Prostate gland (tissue), 2 donors: ENCODE measurements at regions not wholly inside any gene's neighbourhood (a gene's known extent, or its start where the extent isn't known, plus 50 kb on each side); places are given as distances from the start of the nearest gene placed in this dataset.

Experiments
- POLR2AphosphoS5 ChIP-seq: sonication (generic); formaldehyde crosslinking; IDR thresholded peaks from one replicate; pipeline ENCODE4 v1.6.1; 2017; ENCODE audit warnings: antibody characterized with exemption
- TF ChIP-seq, protein P1 (sequence below), 4 experiments: fragments of 200-600 bp in 2 of 4; fragments of 450-650 bp in 2 of 4; sonication (generic) in 2 of 4; IDR thresholded peaks; 1 replicate in 3 of 4; 2 replicates in 1 of 4; pipeline ENCODE4 v1.5.1; 2016 to 2019; ENCODE audit warnings: antibody characterized with exemption in 4 of 4, mild to moderate bottlenecking in 2 of 4, moderate library complexity in 2 of 4

GRCh38 chr5:82375488-82376244 lies 97.5 kb upstream of the RPS23 start:
- TF ChIP-seq POLR2AphosphoS5, result no peak
- TF ChIP-seq, protein P1, sequence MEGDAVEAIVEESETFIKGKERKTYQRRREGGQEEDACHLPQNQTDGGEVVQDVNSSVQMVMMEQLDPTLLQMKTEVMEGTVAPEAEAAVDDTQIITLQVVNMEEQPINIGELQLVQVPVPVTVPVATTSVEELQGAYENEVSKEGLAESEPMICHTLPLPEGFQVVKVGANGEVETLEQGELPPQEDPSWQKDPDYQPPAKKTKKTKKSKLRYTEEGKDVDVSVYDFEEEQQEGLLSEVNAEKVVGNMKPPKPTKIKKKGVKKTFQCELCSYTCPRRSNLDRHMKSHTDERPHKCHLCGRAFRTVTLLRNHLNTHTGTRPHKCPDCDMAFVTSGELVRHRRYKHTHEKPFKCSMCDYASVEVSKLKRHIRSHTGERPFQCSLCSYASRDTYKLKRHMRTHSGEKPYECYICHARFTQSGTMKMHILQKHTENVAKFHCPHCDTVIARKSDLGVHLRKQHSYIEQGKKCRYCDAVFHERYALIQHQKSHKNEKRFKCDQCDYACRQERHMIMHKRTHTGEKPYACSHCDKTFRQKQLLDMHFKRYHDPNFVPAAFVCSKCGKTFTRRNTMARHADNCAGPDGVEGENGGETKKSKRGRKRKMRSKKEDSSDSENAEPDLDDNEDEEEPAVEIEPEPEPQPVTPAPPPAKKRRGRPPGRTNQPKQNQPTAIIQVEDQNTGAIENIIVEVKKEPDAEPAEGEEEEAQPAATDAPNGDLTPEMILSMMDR (IDR thresholded peaks at IDR 0.05), result no peak
